Upper lobe of left lung (tissue), 4 donors: ENCODE measurements at regions not wholly inside any gene's neighbourhood (a gene's known extent, or its start where the extent isn't known, plus 50 kb on each side); places are given as distances from the start of the nearest gene placed in this dataset.

Experiments
- CTCF ChIP-seq, 6 experiments: fragments of 450-650 bp in 4 of 6; fragments of 200-600 bp in 2 of 6; sonication (generic) in 2 of 6; IDR thresholded peaks; one replicate each; pipeline ENCODE4 v1.5.1; 2016 to 2019; ENCODE audit warnings: antibody characterized with exemption in 6 of 6
- EP300 ChIP-seq, 4 donors: sonication (generic); formaldehyde crosslinking; IDR thresholded peaks; one replicate each; pipeline ENCODE4 v1.5.1; 2017; ENCODE audit warnings: antibody characterized with exemption in 4 of 4, control low read depth in 2 of 4
- POLR2A ChIP-seq, 4 donors: fragments of 450-650 bp; IDR thresholded peaks; one replicate each; pipeline ENCODE4 v1.5.1; 2016 to 2017; ENCODE audit warnings: antibody characterized with exemption in 4 of 4, mild to moderate bottlenecking in 2 of 4

DNA sequence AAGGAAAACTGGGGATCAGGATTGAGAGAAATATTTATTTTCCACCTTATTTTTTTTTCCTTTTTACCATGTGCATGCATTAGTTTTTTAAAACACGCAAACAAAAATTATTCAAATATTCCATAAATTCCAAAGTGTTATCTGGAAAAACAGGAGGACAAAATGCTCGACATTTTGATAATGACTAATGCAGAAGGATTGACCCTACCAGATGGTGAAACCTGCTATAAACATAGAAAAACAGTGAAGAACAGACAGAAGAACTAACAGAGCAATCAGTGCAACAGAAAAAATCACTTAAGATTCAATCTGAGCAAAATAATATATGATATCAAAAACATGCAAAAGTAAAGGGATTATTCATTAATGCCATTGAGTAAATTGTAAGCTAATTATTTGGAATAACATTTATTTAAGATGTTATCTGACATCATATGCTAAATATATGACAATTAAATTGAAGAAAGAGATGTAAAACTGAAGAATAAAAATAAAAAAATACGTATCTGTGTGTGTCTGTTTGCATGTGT is 218.4 kb downstream of the LMBRD1 start:
- no peak for TF ChIP-seq POLR2A (IDR thresholded peaks at IDR 0.05)
- no peak for TF ChIP-seq CTCF (IDR thresholded peaks at IDR 0.05)
- TF ChIP-seq EP300 (IDR thresholded peaks at IDR 0.05) = no peak
